Dermis microvascular lymphatic vessel endothelial cell (primary cell): ENCODE measurements at regions not wholly inside any gene's neighbourhood (a gene's known extent, or its start where the extent isn't known, plus 50 kb on each side); places are given as distances from the start of the nearest gene placed in this dataset.
"Not testable (repeated sequence)": the region's sequence is repeated elsewhere in the genome, so short reads cannot be mapped to it uniquely, and the experiment has no call there.

ENCODE experiments used
- DNase-seq, 2 donors: peaks; one replicate each; pipeline versions ENCODE4 v3.0.0 to v3.0.0-alpha.2; 2010; ENCODE audit warnings: low read depth in 2 of 2

- no peak for DNase-seq
Observed at GRCh38 chr1:190667914-190668313, 190.2 kb upstream of the BRINP3 start.

- peak in 1 of 2 donors; percentile 21 for DNase-seq
Observed at GRCh38 chr1:190679044-190679443, 201.4 kb upstream of the BRINP3 start.

GRCh38 chr1:190679454-190679853 is 201.8 kb upstream of the BRINP3 start:
- peak in 1 of 2 donors; percentile 19 for DNase-seq

GRCh38 chr1:190679983-190680382 is 202.3 kb upstream of the BRINP3 start:
- DNase-seq = no peak

GRCh38 chr1:190685676-190686075 is 208.0 kb upstream of the BRINP3 start:
- DNase-seq = no peak

- DNase-seq = no peak
Observed at GRCh38 chr1:190688096-190688495, 210.4 kb upstream of the BRINP3 start.

- not testable (repeated sequence) for DNase-seq
Observed at GRCh38 chr1:190698488-190698887, 220.8 kb upstream of the BRINP3 start.

- no peak for DNase-seq
Observed at GRCh38 chr1:190699165-190699564, 221.5 kb upstream of the BRINP3 start.

GRCh38 chr1:190708418-190709057 is 230.9 kb upstream of the BRINP3 start:
- no peak for DNase-seq

- no peak for DNase-seq
Observed at GRCh38 chr1:190711069-190711468, 233.4 kb upstream of the BRINP3 start.

- DNase-seq = no peak
Observed at GRCh38 chr1:190717055-190717454, 239.4 kb upstream of the BRINP3 start.

GRCh38 chr1:190736971-190737590 is 259.4 kb upstream of the BRINP3 start:
- DNase-seq = no peak

- DNase-seq = no peak
Observed at GRCh38 chr1:190738317-190738716, 260.7 kb upstream of the BRINP3 start.

- no peak for DNase-seq
Observed at GRCh38 chr1:190739926-190740325, 262.3 kb upstream of the BRINP3 start.

GRCh38 chr1:190747704-190748103 is 270.0 kb upstream of the BRINP3 start:
- DNase-seq = peak in 1 of 2 donors; percentile 0

- no peak for DNase-seq
Observed at GRCh38 chr1:190752131-190752530, 274.5 kb upstream of the BRINP3 start.

- peak; percentile 5 to 33 for DNase-seq
Observed at GRCh38 chr1:190754666-190755065, 277.0 kb upstream of the BRINP3 start.

- no peak for DNase-seq
Observed at GRCh38 chr1:190759807-190760206, 282.1 kb upstream of the BRINP3 start.

- DNase-seq = no peak
Observed at GRCh38 chr1:190762325-190762724, 284.7 kb upstream of the BRINP3 start.

- DNase-seq = no peak
Observed at GRCh38 chr1:190792873-190793272, 315.2 kb upstream of the BRINP3 start.

GRCh38 chr1:190807629-190808028 is 330.0 kb upstream of the BRINP3 start:
- DNase-seq = no peak

GRCh38 chr1:190808035-190808434 is 330.4 kb upstream of the BRINP3 start:
- no peak for DNase-seq

- DNase-seq = no peak
Observed at GRCh38 chr1:190809312-190809711, 331.6 kb upstream of the BRINP3 start.
